Mesothelial cell of epicardium (in vitro differentiated cells): ENCODE measurements at regions not wholly inside any gene's neighbourhood (a gene's known extent, or its start where the extent isn't known, plus 50 kb on each side); places are given as distances from the start of the nearest gene placed in this dataset.

Experiments used
- DNase-seq, 2 experiments: peaks; one replicate each; pipeline ENCODE4 v3.0.0; 2021; ENCODE audit warnings: low spot score in 2 of 2; ENCODE audit not compliant: unreplicated experiment in 2 of 2
- H3K27ac Mint-ChIP-seq: 2 replicates; pipeline ENCODE4 v1.8.0; 2021; ENCODE audit warnings: mixed read lengths
- H3K27me3 Mint-ChIP-seq: 2 replicates; pipeline ENCODE4 v1.8.0; 2021; ENCODE audit warnings: low read depth, mixed read lengths
- H3K36me3 Mint-ChIP-seq: 2 replicates; pipeline ENCODE4 v1.8.0; 2021; ENCODE audit warnings: mixed read lengths
- H3K4me1 Mint-ChIP-seq: 2 replicates; pipeline ENCODE4 v1.8.0; 2021; ENCODE audit warnings: mixed read lengths
- H3K4me3 Mint-ChIP-seq: 2 replicates; pipeline ENCODE4 v1.8.0; 2021; ENCODE audit warnings: mild to moderate bottlenecking, moderate library complexity, mixed read lengths
- H3K9me3 Mint-ChIP-seq: 2 replicates; pipeline ENCODE4 v1.8.0; 2021; ENCODE audit warnings: mixed read lengths
- CTCF ChIP-seq: fragments of 200-600 bp; sonication (generic); IDR thresholded peaks from one replicate; pipeline ENCODE4 v1.5.0; 2021; ENCODE audit warnings: antibody characterized with exemption; ENCODE audit not compliant: unreplicated experiment

GRCh38 chr1:177891809-177892208 is 78.0 kb downstream of the SEC16B start:
- Mint-ChIP-seq H3K27me3 (peaks cover 4% of the 10 kb centered on the region), H3K4me1 (no peaks in the 10 kb centered on the region), H3K27ac (no peak overlapping the region), H3K9me3 (peaks cover 28% of the 10 kb centered on the region), H3K36me3 (no peaks in the 10 kb centered on the region), H3K4me3 (no peak overlapping the region)
- DNase-seq, result no peak
- no peak for TF ChIP-seq CTCF

- TF ChIP-seq CTCF, result no peak
- peaks cover 34% of the 10 kb centered on the region for H3K9me3 Mint-ChIP-seq
- peaks cover 9% of the 10 kb centered on the region for H3K27me3 Mint-ChIP-seq
- no peaks in the 10 kb centered on the region for H3K36me3 Mint-ChIP-seq
- H3K27ac Mint-ChIP-seq, result no peak overlapping the region
- DNase-seq, result no peak
- no peaks in the 10 kb centered on the region for H3K4me1 Mint-ChIP-seq
- no peak overlapping the region for H3K4me3 Mint-ChIP-seq
Observed at GRCh38 chr1:177890479-177890878, 79.4 kb downstream of the SEC16B start.

GRCh38 chr1:177884479-177885021 is 85.3 kb downstream of the SEC16B start:
- Mint-ChIP-seq H3K36me3 (no peaks in the 10 kb centered on the region), H3K4me3 (no peak overlapping the region), H3K27me3 (peaks cover 29% of the 10 kb centered on the region), H3K27ac (no peak overlapping the region), H3K9me3 (peaks cover 13% of the 10 kb centered on the region), H3K4me1 (peaks cover 3% of the 10 kb centered on the region)
- TF ChIP-seq CTCF, result no peak
- no peak for DNase-seq

- Mint-ChIP-seq H3K27ac (no peak overlapping the region), H3K36me3 (no peaks in the 10 kb centered on the region), H3K27me3 (peaks cover 32% of the 10 kb centered on the region), H3K4me3 (no peak overlapping the region), H3K9me3 (peaks cover 12% of the 10 kb centered on the region), H3K4me1 (peaks cover 3% of the 10 kb centered on the region)
- DNase-seq, result no peak
- no peak for TF ChIP-seq CTCF
Observed at GRCh38 chr1:177883581-177883980, 86.3 kb downstream of the SEC16B start.

GRCh38 chr1:177880339-177880891 is 89.4 kb downstream of the SEC16B start:
- H3K4me1 Mint-ChIP-seq, result peaks cover 3% of the 10 kb centered on the region
- DNase-seq, result no peak
- peaks cover 9% of the 10 kb centered on the region for H3K9me3 Mint-ChIP-seq
- TF ChIP-seq CTCF, result no peak
- H3K27ac Mint-ChIP-seq, result no peak overlapping the region
- no peak overlapping the region for H3K4me3 Mint-ChIP-seq
- peaks cover 26% of the 10 kb centered on the region for H3K27me3 Mint-ChIP-seq
- H3K36me3 Mint-ChIP-seq, result no peaks in the 10 kb centered on the region
